A549 (cell line): ENCODE measurements at regions not wholly inside any gene's neighbourhood (a gene's known extent, or its start where the extent isn't known, plus 50 kb on each side); places are given as distances from the start of the nearest gene placed in this dataset.
"Not testable (repeated sequence)": the region's sequence is repeated elsewhere in the genome, so short reads cannot be mapped to it uniquely, and the experiment has no call there.

Source experiments
- ATAC-seq, 2 experiments: fragments of 200-7000 bp in 1 of 2; fragments of >200 bp in 1 of 2; cut with Nextera tagmentation in 1 of 2; cut with Tn5 transposase in 1 of 2; 3 replicates each; pipeline versions ENCODE4 v1.8.0 to v1.9.1; 2018 to 2020; ENCODE audit warnings: mild to moderate bottlenecking in 1 of 2, moderate library complexity in 1 of 2
- CTCF ChIA-PET: fragments of 300-600 bp; sonication (Branson Sonifier 250); formaldehyde crosslinking; extraction: SDS; loops from one replicate; lab custom pipeline; 2021; ENCODE audit warnings: antibody characterized with exemption, inconsistent platforms; lab: Yijun Ruan, JAX
- POLR2A ChIA-PET: fragments of 350-600 bp; formaldehyde crosslinking; extraction: SDS; loops from one replicate; lab custom pipeline; 2021; ENCODE audit warnings: antibody characterized with exemption, inconsistent platforms; lab: Yijun Ruan, JAX
- DNase-seq, 2 experiments: peaks; one replicate each; pipeline versions ENCODE4 v3.0.0 to v3.0.0-alpha.2; 2011 to 2016; ENCODE audit warnings: low read depth in 1 of 2, low spot score in 1 of 2
- FAIRE-seq: peaks from 2 replicates; lab custom pipeline; 2011; peaks lifted over from hg19 to GRCh38; lab: Jason Lieb, UNC
- H3K27ac ChIP-seq, 2 experiments: fragments of >200 bp; sonication (Bioruptor Twin); formaldehyde crosslinking; 3 replicates each; pipeline ENCODE4 v1.5.1; 2016 to 2017
- H3K4me1 ChIP-seq: fragments of >200 bp; sonication (Bioruptor Twin); formaldehyde crosslinking; 3 replicates; pipeline ENCODE4 v1.6.1; 2016
- H3K4me2 ChIP-seq: fragments of >200 bp; sonication (Bioruptor Twin); formaldehyde crosslinking; 3 replicates; pipeline ENCODE4 v1.6.1; 2016
- H3K4me3 ChIP-seq: fragments of >200 bp; sonication (Bioruptor Twin); formaldehyde crosslinking; 3 replicates; pipeline ENCODE4 v1.5.1; 2016
- H3K9me3 ChIP-seq: fragments of >200 bp; sonication (Bioruptor Twin); formaldehyde crosslinking; 3 replicates; pipeline ENCODE4 v1.6.1; 2016
- CBX2 ChIP-seq: fragments of 200-600 bp; sonication (generic); IDR thresholded peaks from 2 replicates; pipeline ENCODE4 v1.6.1; 2016; ENCODE audit warnings: low read depth, mild to moderate bottlenecking, borderline replicate concordance
- CEBPB ChIP-seq, 2 experiments: fragments of >200 bp in 1 of 2; sonication (Bioruptor Twin) in 1 of 2; formaldehyde crosslinking in 1 of 2; IDR thresholded peaks; 2 replicates each; pipeline ENCODE4 v1.6.1; 2012 to 2016
- CHD4 ChIP-seq: fragments of 200-600 bp; sonication (generic); IDR thresholded peaks from 2 replicates; pipeline ENCODE4 v1.6.1; 2016; ENCODE audit warnings: antibody characterized with exemption, mild to moderate bottlenecking, borderline replicate concordance
- EP300 ChIP-seq, 2 experiments: fragments of >200 bp; sonication (Bioruptor Twin); formaldehyde crosslinking; IDR thresholded peaks; 2 replicates in 1 of 2; 3 replicates in 1 of 2; pipeline ENCODE4 v1.6.1; 2016 to 2017
- FOXS1 ChIP-seq: fragments of 250-450 bp; sonication (Bioruptor Pico); IDR thresholded peaks from 2 replicates; pipeline ENCODE4 v1.5.0; 2020; ENCODE audit warnings: mild to moderate bottlenecking, moderate library complexity
- HEYL ChIP-seq: fragments of 250-450 bp; sonication (Bioruptor Pico); IDR thresholded peaks from 2 replicates; pipeline ENCODE4 v1.8.0; 2021; ENCODE audit warnings: mild to moderate bottlenecking, moderate library complexity
- HOXA7 ChIP-seq: fragments of 250-450 bp; sonication (Bioruptor Pico); IDR thresholded peaks from 2 replicates; pipeline ENCODE4 v1.5.0; 2020; ENCODE audit warnings: mild to moderate bottlenecking, moderate library complexity
- HOXB13 ChIP-seq: fragments of 250-450 bp; sonication (Bioruptor Pico); IDR thresholded peaks from 2 replicates; pipeline ENCODE4 v1.5.0; 2020; ENCODE audit warnings: low read depth, mild to moderate bottlenecking, moderate library complexity
- KDM1A ChIP-seq: fragments of 200-600 bp; sonication (generic); IDR thresholded peaks from 2 replicates; pipeline ENCODE4 v1.6.1; 2016; ENCODE audit warnings: low read depth, mild to moderate bottlenecking
- KDM5A ChIP-seq: fragments of 200-600 bp; sonication (generic); IDR thresholded peaks from 2 replicates; pipeline ENCODE4 v1.6.1; 2016; ENCODE audit warnings: antibody characterized with exemption, mild to moderate bottlenecking
- MAFK ChIP-seq: fragments of 450-650 bp; IDR thresholded peaks from 2 replicates; pipeline ENCODE4 v1.6.1; 2014; ENCODE audit not compliant: partially characterized antibody
- NPAS2 ChIP-seq: fragments of 250-450 bp; sonication (Bioruptor Pico); IDR thresholded peaks from 2 replicates; pipeline ENCODE4 v1.8.0; 2022; ENCODE audit warnings: mild to moderate bottlenecking, moderate library complexity, borderline replicate concordance
- NR3C1 ChIP-seq: fragments of >200 bp; sonication (Bioruptor Twin); formaldehyde crosslinking; IDR thresholded peaks from 3 replicates; pipeline ENCODE4 v1.6.1; 2017
- PHF8 ChIP-seq: fragments of 200-600 bp; sonication (generic); IDR thresholded peaks from 2 replicates; pipeline ENCODE4 v1.6.1; 2016; ENCODE audit warnings: low read depth, mild to moderate bottlenecking, antibody characterized with exemption, moderate library complexity, borderline replicate concordance
- POLR2A ChIP-seq: IDR thresholded peaks from 2 replicates; pipeline ENCODE4 v1.6.1; 2012; ENCODE audit warnings: mild to moderate bottlenecking, low read length
- RCOR1 ChIP-seq: fragments of 150-350 bp; IDR thresholded peaks from 2 replicates; pipeline ENCODE4 v1.6.1; 2014; ENCODE audit warnings: antibody characterized with exemption, low read length, low read depth
- RFX5 ChIP-seq: fragments of 450-650 bp; IDR thresholded peaks from 2 replicates; pipeline ENCODE4 v1.7.1; 2014; ENCODE audit warnings: antibody characterized with exemption, mild to moderate bottlenecking, moderate library complexity
- RNF2 ChIP-seq: fragments of 200-600 bp; sonication (generic); IDR thresholded peaks from 2 replicates; pipeline ENCODE4 v1.6.1; 2016; ENCODE audit warnings: low read depth, mild to moderate bottlenecking, antibody characterized with exemption, moderate library complexity, borderline replicate concordance
- SMC3 ChIP-seq: fragments of >200 bp; sonication (Bioruptor Twin); formaldehyde crosslinking; IDR thresholded peaks from 3 replicates; pipeline ENCODE4 v1.6.1; 2018; ENCODE audit warnings: inconsistent platforms
- SREBF2 ChIP-seq: fragments of 450-650 bp; IDR thresholded peaks from 2 replicates; pipeline ENCODE4 v1.6.1; 2014; ENCODE audit warnings: mild to moderate bottlenecking, moderate library complexity
- TP53 ChIP-seq: fragments of 250-450 bp; sonication (Bioruptor Pico); IDR thresholded peaks from 2 replicates; pipeline ENCODE4 v1.5.0; 2021; ENCODE audit warnings: mild to moderate bottlenecking, moderate library complexity
- ZC3H11A ChIP-seq: fragments of 450-650 bp; IDR thresholded peaks from 2 replicates; pipeline ENCODE4 v1.6.1; 2014; ENCODE audit warnings: antibody characterized with exemption, mild to moderate bottlenecking
- ZFP36 ChIP-seq: fragments of 450-650 bp; IDR thresholded peaks from 2 replicates; pipeline ENCODE4 v1.6.1; 2014; ENCODE audit warnings: borderline replicate concordance; ENCODE audit not compliant: partially characterized antibody
- ZSCAN20 ChIP-seq: fragments of 250-450 bp; sonication (Bioruptor Pico); IDR thresholded peaks from 2 replicates; pipeline ENCODE4 v1.8.0; 2022; ENCODE audit warnings: mild to moderate bottlenecking, moderate library complexity
- WGBS: methylation state at CpG from one replicate; pipeline ENCODE4 v1.1.6; 2017; ENCODE audit errors: missing lambda C conversion rate; 5-methylcytosine and 5-hydroxymethylcytosine counted together
- TF ChIP-seq, protein P1 (sequence below): fragments of >200 bp; sonication (Bioruptor Twin); formaldehyde crosslinking; IDR thresholded peaks from 3 replicates; pipeline ENCODE4 v1.6.1; 2016
- TF ChIP-seq, protein P2 (sequence below): fragments of 150-350 bp; IDR thresholded peaks from 2 replicates; pipeline ENCODE4 v1.6.1; 2014; ENCODE audit warnings: low read depth, mild to moderate bottlenecking, low read length
- TF ChIP-seq, protein P3 (sequence below): IDR thresholded peaks from 2 replicates; pipeline ENCODE4 v1.6.1; 2012
- TF ChIP-seq, protein P4 (sequence below): IDR thresholded peaks from 2 replicates; pipeline ENCODE4 v1.6.1; 2012; ENCODE audit warnings: low read depth, borderline replicate concordance

- TF ChIP-seq ZC3H11A (no peak), RNF2 (no peak), RCOR1 (no peak), MAFK (no peak), ZSCAN20 (CRISPR knock-in tag) (no peak), PHF8 (no peak)
- TF ChIP-seq, protein P1, sequence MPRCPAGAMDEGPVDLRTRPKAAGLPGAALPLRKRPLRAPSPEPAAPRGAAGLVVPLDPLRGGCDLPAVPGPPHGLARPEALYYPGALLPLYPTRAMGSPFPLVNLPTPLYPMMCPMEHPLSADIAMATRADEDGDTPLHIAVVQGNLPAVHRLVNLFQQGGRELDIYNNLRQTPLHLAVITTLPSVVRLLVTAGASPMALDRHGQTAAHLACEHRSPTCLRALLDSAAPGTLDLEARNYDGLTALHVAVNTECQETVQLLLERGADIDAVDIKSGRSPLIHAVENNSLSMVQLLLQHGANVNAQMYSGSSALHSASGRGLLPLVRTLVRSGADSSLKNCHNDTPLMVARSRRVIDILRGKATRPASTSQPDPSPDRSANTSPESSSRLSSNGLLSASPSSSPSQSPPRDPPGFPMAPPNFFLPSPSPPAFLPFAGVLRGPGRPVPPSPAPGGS: no peak
- TF ChIP-seq, all 56 proteins: peak for 0
- H3K4me3 ChIP-seq: no peak overlapping the region
- H3K27ac ChIP-seq: no peak overlapping the region
- no peak for FAIRE-seq
- no peaks in the 10 kb centered on the region for H3K4me1 ChIP-seq
- no peak overlapping the region for H3K4me2 ChIP-seq
- DNase-seq: no peak
- WGBS: 13% methylated on average over 1 of the region's 1 CpG
- ChIA-PET CTCF (no interaction called here), POLR2A (no interaction called here)
- H3K9me3 ChIP-seq: no peaks in the 10 kb centered on the region
- no peak for ATAC-seq
These were observed 79.6 kb upstream of the FOXP2 start for GRCh38 chr7:114334989-114335388.

GRCh38 chr7:114329458-114329857 is 85.2 kb upstream of the FOXP2 start:
- 77% methylated on average over 10 of the region's 10 CpGs for WGBS
- TF ChIP-seq ZC3H11A: peak; percentile 41; the same call in 1 of the 2 replicates
- DNase-seq, H3K27ac ChIP-seq, H3K4me1 ChIP-seq, POLR2A ChIA-PET, H3K4me3 ChIP-seq, CTCF ChIA-PET, FAIRE-seq, H3K9me3 ChIP-seq, H3K4me2 ChIP-seq, ATAC-seq: not testable (repeated sequence)

DNA sequence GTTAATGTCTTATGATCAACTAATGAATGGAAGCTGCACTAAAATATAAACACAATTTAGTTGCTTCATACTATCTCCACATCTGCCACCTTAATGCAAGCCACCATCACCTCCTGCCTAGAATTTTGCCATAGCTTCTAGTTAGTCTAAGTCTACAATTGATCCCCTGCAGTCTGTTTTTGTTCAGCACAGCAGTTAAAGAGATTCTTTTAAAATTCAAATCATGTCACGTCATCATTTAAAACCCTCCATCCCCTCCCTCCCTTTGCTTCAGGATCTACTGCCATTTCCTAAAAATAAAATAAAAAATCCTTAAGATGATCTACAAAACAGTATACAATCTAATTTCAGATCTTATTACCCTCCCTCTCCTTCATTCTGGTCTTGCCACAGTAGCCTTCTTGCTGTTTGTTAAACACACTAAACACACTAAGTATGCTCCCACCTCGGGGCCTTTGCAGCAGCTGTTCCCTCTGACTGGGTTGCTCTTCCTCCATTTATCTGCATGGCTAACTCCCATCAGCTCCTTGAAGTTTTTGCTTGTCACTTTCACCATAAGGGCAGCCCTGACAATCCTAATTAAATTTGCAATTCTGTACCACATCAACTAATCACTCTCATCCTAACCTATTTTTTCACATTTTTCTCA is 97.0 kb upstream of the FOXP2 start:
- WGBS: 28% methylated on average over 2 of the region's 2 CpGs
- Histone ChIP-seq H3K4me1 (no peaks in the 10 kb centered on the region), H3K9me3 (no peaks in the 10 kb centered on the region), H3K4me3 (no peak overlapping the region), H3K4me2 (no peak overlapping the region), H3K27ac (no peak overlapping the region)
- ATAC-seq (no peak), FAIRE-seq (no peak), DNase-seq (no peak)
- POLR2A ChIA-PET: no interaction called here
- CTCF ChIA-PET: no interaction called here
- TF ChIP-seq HOXA7 (CRISPR knock-in tag) (no peak), KDM5A (no peak), NPAS2 (no peak), HEYL (CRISPR knock-in tag) (no peak), TP53 (CRISPR knock-in tag) (no peak)
- TF ChIP-seq, protein P2, sequence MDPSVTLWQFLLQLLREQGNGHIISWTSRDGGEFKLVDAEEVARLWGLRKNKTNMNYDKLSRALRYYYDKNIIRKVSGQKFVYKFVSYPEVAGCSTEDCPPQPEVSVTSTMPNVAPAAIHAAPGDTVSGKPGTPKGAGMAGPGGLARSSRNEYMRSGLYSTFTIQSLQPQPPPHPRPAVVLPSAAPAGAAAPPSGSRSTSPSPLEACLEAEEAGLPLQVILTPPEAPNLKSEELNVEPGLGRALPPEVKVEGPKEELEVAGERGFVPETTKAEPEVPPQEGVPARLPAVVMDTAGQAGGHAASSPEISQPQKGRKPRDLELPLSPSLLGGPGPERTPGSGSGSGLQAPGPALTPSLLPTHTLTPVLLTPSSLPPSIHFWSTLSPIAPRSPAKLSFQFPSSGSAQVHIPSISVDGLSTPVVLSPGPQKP: no peak

DNA sequence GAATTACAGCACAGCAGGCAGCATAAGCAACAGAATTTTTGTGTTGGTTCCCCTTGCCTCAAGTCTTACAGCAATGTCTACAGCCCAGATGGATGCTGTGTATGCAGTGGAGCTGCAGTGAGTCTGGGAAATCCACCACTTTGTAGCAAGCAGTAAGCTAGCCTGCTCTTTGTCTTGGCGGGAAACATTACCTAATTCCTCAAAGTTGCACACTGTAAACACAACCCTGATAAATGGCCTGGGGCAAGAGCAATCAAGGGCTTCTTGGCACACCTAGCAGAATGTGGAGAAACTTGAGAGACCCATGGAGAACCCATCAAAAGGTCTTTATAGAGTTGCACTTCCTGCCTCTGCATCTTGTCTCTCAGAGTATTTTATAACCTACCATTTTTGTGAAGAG is 102.0 kb upstream of the FOXP2 start:
- POLR2A ChIA-PET: no interaction called here
- CTCF ChIA-PET: no interaction called here
- H3K4me3 ChIP-seq: no peak overlapping the region
- FAIRE-seq: no peak
- TF ChIP-seq ZC3H11A (no peak), CHD4 (no peak), POLR2A (no peak), NR3C1 (no peak), RNF2 (no peak), KDM1A (no peak), ZFP36 (no peak), HOXB13 (CRISPR knock-in tag) (no peak), EP300 (IDR thresholded peaks at IDR 0.05) (no peak), CBX2 (no peak), SMC3 (no peak), FOXS1 (CRISPR knock-in tag) (no peak), SREBF2 (no peak), RFX5 (no peak), PHF8 (no peak), CEBPB (IDR thresholded peaks at IDR 0.05) (no peak), TP53 (CRISPR knock-in tag) (no peak)
- TF ChIP-seq, protein P3, sequence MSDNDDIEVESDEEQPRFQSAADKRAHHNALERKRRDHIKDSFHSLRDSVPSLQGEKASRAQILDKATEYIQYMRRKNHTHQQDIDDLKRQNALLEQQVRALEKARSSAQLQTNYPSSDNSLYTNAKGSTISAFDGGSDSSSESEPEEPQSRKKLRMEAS: no peak
- TF ChIP-seq, protein P4, sequence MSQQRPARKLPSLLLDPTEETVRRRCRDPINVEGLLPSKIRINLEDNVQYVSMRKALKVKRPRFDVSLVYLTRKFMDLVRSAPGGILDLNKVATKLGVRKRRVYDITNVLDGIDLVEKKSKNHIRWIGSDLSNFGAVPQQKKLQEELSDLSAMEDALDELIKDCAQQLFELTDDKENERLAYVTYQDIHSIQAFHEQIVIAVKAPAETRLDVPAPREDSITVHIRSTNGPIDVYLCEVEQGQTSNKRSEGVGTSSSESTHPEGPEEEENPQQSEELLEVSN: no peak
- no peaks in the 10 kb centered on the region for H3K4me1 ChIP-seq
- no peak for ATAC-seq
- H3K27ac ChIP-seq: no peak overlapping the region
- DNase-seq: no peak
- no peaks in the 10 kb centered on the region for H3K9me3 ChIP-seq
- H3K4me2 ChIP-seq: no peak overlapping the region
- WGBS: 10% methylated on average over 1 of the region's 1 CpG
